Body of pancreas (tissue), 4 donors: ENCODE measurements at regions not wholly inside any gene's neighbourhood (a gene's known extent, or its start where the extent isn't known, plus 50 kb on each side); places are given as distances from the start of the nearest gene placed in this dataset.

Source experiments
- ATAC-seq: fragments of 150-250 bp; one replicate; pipeline ENCODE4 v1.9.1; 2016
- DNase-seq, 4 donors: peaks; one replicate each; pipeline ENCODE4 v3.0.0-alpha.2; 2019
- H3K27ac ChIP-seq, 4 donors: fragments of 200-600 bp; sonication (generic); 1 replicate in 3 of 4; 2 replicates in 1 of 4; pipeline versions ENCODE4 v1.5.1 to v1.6.1; 2016 to 2019; ENCODE audit warnings: mild to moderate bottlenecking in 1 of 4, mixed read lengths in 1 of 4, moderate library complexity in 1 of 4
- H3K27me3 ChIP-seq, 2 donors: fragments of 200-600 bp; sonication (generic); one replicate each; pipeline ENCODE4 v1.6.0; 2016; ENCODE audit warnings: mild to moderate bottlenecking in 1 of 2
- H3K36me3 ChIP-seq, 2 donors: fragments of 200-600 bp; sonication (generic); replicated peaks in 1 of 2; 2 replicates each; pipeline ENCODE4 v1.5.1; 2016; ENCODE audit warnings: low read depth in 2 of 2; ENCODE audit not compliant: insufficient read depth in 1 of 2
- H3K4me1 ChIP-seq: fragments of 200-600 bp; sonication (generic); one replicate; pipeline ENCODE4 v1.6.0; 2016
- H3K4me3 ChIP-seq, 2 donors: fragments of 200-600 bp; sonication (generic); 1 replicate in 1 of 2; 2 replicates in 1 of 2; pipeline ENCODE4 v1.5.1; 2016 to 2019
- H3K9me3 ChIP-seq, 3 donors: fragments of 200-600 bp; sonication (generic); 1 replicate in 2 of 3; 2 replicates in 1 of 3; pipeline ENCODE4 v1.5.1; 2016
- CTCF ChIP-seq, 7 experiments: fragments of 450-650 bp in 4 of 7; fragments of 200-600 bp in 3 of 7; sonication (generic) in 3 of 7; IDR thresholded peaks; one replicate each; pipeline ENCODE4 v1.5.1; 2016 to 2019; ENCODE audit warnings: antibody characterized with exemption in 7 of 7
- POLR2A ChIP-seq, 3 donors: fragments of 450-650 bp; IDR thresholded peaks; one replicate each; pipeline ENCODE4 v1.6.1; 2016; ENCODE audit warnings: antibody characterized with exemption in 3 of 3, mild to moderate bottlenecking in 2 of 3
- WGBS, 2 donors: methylation state at CpG; one replicate each; pipeline ENCODE4 v1.1.5; 2017; 5-methylcytosine and 5-hydroxymethylcytosine counted together
- intact Hi-C: fragments of 100-400 bp; cut with DNase I; formaldehyde crosslinking; loops from one replicate; pipeline ENCODE4 v1.15.1; 2023

- Histone ChIP-seq H3K36me3 (no peaks in the 10 kb centered on the region), H3K4me3 (no peak overlapping the region), H3K4me1 (no peaks in the 10 kb centered on the region), H3K9me3 (no peaks in the 10 kb centered on the region), H3K27me3 (no peaks in the 10 kb centered on the region), H3K27ac (no peak overlapping the region)
- WGBS, 2 donors = 78 to 81% methylated on average over 4 to 8 of the region's 8 CpGs
- ATAC-seq = no peak
- TF ChIP-seq CTCF (IDR thresholded peaks at IDR 0.05) = no peak
- TF ChIP-seq POLR2A (IDR thresholded peaks at IDR 0.05) = no peak
- no peak for DNase-seq
- intact Hi-C loops = no loop called here
Observed at GRCh38 chr10:4029866-4030265, 244.9 kb upstream of the KLF6 start.

DNA sequence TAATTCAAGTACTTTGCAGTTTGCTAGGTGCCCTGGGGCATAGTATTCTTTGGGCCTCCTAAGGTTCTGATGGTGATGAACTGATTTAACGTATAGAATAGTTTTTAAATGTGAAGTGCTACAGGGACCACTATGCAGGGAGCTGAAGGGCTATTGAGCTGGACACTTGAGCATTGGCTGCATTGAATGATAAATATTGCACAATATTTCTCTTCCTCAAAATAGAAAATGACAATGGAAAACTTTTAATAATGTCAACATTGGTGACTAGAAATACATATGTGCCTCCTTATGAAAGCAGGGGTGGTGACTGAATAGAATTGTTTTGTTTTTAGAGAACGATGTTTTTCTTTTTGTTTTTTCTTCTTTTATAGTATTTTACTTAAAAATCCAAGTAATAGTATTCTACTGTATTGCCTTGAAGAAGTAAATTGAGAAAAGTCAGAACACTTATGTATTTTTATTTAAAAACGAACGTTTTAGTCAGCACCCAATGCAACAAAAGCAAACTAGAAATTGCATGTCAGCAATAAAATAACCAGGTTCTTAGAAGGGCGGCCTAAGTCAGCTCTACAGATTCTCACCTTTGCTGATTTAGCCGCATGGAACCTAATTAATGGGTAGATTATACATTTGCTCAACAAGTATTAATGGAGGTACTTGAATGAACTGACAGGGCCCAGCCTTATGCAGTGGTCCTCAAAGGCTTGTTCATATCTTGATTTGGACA lies 244.0 kb upstream of the KLF6 start:
- WGBS, 2 donors = 69 to 74% methylated on average over 6 of the region's 6 CpGs
- Histone ChIP-seq H3K4me3 (no peak overlapping the region), H3K27me3 (peaks cover 0 to 2% of the 10 kb centered on the region in 2 donors), H3K27ac (no peak overlapping the region), H3K9me3 (no peaks in the 10 kb centered on the region), H3K36me3 (no peaks in the 10 kb centered on the region), H3K4me1 (no peaks in the 10 kb centered on the region)
- TF ChIP-seq CTCF (IDR thresholded peaks at IDR 0.05) = no peak
- no peak for TF ChIP-seq POLR2A (IDR thresholded peaks at IDR 0.05)
- intact Hi-C loops = no loop called here
- DNase-seq = no peak
- no peak for ATAC-seq

GRCh38 chr10:4028027-4028471 lies 243.0 kb upstream of the KLF6 start:
- no peak for TF ChIP-seq POLR2A (IDR thresholded peaks at IDR 0.05)
- TF ChIP-seq CTCF (IDR thresholded peaks at IDR 0.05) = no peak
- no peaks in the 10 kb centered on the region for H3K36me3 ChIP-seq
- no peak overlapping the region for H3K27ac ChIP-seq
- no peak for DNase-seq
- ATAC-seq = no peak
- no peaks in the 10 kb centered on the region for H3K4me1 ChIP-seq
- 55 to 64% methylated on average over 5 of the region's 5 CpGs for WGBS, 2 donors
- intact Hi-C loops = no loop called here
- H3K4me3 ChIP-seq = no peak overlapping the region
- no peaks in the 10 kb centered on the region for H3K9me3 ChIP-seq
- H3K27me3 ChIP-seq = peaks cover 0 to 5% of the 10 kb centered on the region in 2 donors

- no peaks in the 10 kb centered on the region for H3K4me1 ChIP-seq
- no peak for ATAC-seq
Observed at GRCh38 chr10:4025339-4025738, 240.3 kb upstream of the KLF6 start.

More at GRCh38 chr10:4025339-4025738, 240.3 kb upstream of the KLF6 start:
- Histone ChIP-seq H3K9me3 (no peaks in the 10 kb centered on the region), H3K27me3 (peaks cover 0 to 5% of the 10 kb centered on the region in 2 donors), H3K4me3 (no peak overlapping the region), H3K27ac (no peak overlapping the region), H3K36me3 (no peaks in the 10 kb centered on the region)
- intact Hi-C loops = no loop called here
- 43 to 55% methylated on average over 4 of the region's 4 CpGs for WGBS, 2 donors
- TF ChIP-seq CTCF (IDR thresholded peaks at IDR 0.05) (no peak), POLR2A (IDR thresholded peaks at IDR 0.05) (no peak)
- no peak for DNase-seq
